ENCODE measurements at regions not wholly inside any gene's neighbourhood (a gene's known extent, or its start where the extent isn't known, plus 50 kb on each side); places are given as distances from the start of the nearest gene placed in this dataset.

DNA sequence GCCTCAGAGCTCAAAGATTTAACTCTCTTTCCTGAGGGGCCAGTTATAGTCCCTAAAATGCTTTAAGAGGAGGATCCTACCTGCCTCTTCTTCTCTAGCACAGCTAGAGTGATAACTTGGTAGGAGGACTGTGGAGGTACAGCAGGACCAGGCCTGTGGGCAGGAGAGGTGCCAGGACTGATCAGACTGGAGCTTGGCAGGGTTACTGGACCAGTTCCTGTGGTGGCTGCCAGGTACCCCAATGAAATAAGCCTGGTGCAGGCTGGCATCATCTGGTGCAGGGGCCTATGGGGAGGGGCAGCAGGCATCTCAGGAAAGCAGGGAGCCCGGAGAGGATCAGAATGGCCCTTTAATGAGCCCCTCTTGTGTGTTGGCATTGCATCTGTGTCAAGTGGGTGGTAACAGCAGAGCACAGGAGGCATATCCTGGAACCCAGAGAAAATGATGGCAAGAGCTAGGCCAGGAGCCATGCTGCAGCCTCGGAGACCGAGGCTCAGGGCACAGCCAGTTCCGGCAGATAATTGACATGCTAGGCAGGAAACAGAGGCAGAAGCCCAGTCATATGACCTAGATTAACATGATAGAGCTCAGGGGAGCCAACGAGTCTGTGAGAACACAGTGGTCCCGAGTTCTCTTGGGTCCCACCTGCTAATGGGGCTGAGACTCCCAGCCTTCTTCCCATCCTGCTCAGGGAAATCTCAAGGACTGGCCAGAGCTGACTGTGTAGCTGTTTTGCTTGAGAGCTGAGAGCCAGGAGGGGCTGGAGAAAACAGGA is 187.5 kb upstream of the ZBED5 start:
- Mint-ChIP-seq H3K4me1 (ENCODE audit: low read depth, unreplicated experiment) (peaks cover 1% of the 10 kb centered on the region), H3K4me3 (ENCODE audit: unreplicated experiment) (no peak overlapping the region), H3K36me3 (ENCODE audit: low read depth, unreplicated experiment) (no peaks in the 10 kb centered on the region), H3K9me3 (ENCODE audit: unreplicated experiment) (peaks cover 4% of the 10 kb centered on the region), H3K27me3 (ENCODE audit: low read depth, unreplicated experiment) (peaks cover 17% of the 10 kb centered on the region), H3K27ac (ENCODE audit: unreplicated experiment) (no peak overlapping the region)
- Histone ChIP-seq H3K79me2 (ENCODE audit: insufficient read depth, low read length) (no peaks in the 10 kb centered on the region), H3K9ac (ENCODE audit: low read length) (no peak overlapping the region), H2AFZ (ENCODE audit: low read depth, low read length) (no peak overlapping the region), H3K27ac (ENCODE audit: low read depth, low read length) (no peak overlapping the region), H4K20me1 (ENCODE audit: insufficient read depth, low read length) (no peaks in the 10 kb centered on the region), H3K4me3 (ENCODE audit: insufficient read depth, low read depth, low read length) (no peak overlapping the region), H3K27me3 (ENCODE audit: insufficient read depth, low read length) (no peaks in the 10 kb centered on the region), H3K4me2 (ENCODE audit: low read length) (no peak overlapping the region), H3K9me3 (ENCODE audit: insufficient read depth, low read depth, low read length) (no peaks in the 10 kb centered on the region), H3K36me3 (ENCODE audit: insufficient read depth, low read length) (no peaks in the 10 kb centered on the region), H3K4me1 (ENCODE audit: insufficient read depth, low read length) (no peaks in the 10 kb centered on the region)
- DNase-seq (ENCODE audit: low read depth) (no peak), FAIRE-seq (no peak)
- TF ChIP-seq, protein P1, sequence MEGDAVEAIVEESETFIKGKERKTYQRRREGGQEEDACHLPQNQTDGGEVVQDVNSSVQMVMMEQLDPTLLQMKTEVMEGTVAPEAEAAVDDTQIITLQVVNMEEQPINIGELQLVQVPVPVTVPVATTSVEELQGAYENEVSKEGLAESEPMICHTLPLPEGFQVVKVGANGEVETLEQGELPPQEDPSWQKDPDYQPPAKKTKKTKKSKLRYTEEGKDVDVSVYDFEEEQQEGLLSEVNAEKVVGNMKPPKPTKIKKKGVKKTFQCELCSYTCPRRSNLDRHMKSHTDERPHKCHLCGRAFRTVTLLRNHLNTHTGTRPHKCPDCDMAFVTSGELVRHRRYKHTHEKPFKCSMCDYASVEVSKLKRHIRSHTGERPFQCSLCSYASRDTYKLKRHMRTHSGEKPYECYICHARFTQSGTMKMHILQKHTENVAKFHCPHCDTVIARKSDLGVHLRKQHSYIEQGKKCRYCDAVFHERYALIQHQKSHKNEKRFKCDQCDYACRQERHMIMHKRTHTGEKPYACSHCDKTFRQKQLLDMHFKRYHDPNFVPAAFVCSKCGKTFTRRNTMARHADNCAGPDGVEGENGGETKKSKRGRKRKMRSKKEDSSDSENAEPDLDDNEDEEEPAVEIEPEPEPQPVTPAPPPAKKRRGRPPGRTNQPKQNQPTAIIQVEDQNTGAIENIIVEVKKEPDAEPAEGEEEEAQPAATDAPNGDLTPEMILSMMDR (IDR thresholded peaks at IDR 0.05; ENCODE audit: insufficient read depth, low read depth, low read length), result no peak
- no peak for TF ChIP-seq EZH2 (IDR thresholded peaks at IDR 0.05; ENCODE audit: insufficient read depth, low read length)

DNA sequence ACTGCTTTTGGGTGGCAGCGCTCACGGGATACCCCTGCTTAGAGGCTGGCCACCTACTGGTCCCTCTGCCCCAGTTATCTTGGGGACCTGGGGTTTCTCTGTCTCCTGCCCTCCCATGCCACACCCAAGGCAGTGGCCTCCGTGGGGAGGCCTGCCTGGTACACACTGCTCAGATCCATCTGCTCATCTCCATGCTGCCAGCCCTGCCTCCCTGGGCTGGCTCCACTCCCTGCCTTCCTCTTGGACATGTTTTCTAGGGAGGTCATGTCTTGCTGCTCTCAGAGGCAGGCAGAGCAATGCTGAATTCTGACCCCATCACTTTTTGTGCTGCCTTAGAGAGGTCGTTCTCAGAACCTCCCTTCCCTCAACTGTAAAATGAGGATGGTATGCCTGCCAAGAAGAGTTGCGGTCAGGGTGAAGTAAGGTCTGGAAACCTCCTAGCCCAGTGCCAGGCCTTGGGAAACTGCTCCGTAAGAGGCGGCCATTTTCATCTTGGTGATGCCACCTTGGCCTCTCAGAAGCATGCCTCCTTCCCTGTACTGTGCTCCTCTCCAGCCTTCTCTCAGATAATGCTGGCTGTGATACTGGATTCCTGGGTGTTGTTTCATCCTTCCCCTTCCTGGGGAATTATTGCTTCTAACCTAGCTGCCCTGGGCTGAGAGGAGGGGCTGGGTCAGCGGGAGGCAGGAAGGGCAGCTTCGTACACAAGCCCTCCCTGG is 186.4 kb upstream of the ZBED5 start:
- Histone ChIP-seq H3K4me3 (ENCODE audit: insufficient read depth, low read depth, low read length) (no peak overlapping the region), H3K9ac (ENCODE audit: low read length) (no peak overlapping the region), H2AFZ (ENCODE audit: low read depth, low read length) (no peak overlapping the region), H3K4me2 (ENCODE audit: low read length) (no peak overlapping the region), H3K4me1 (ENCODE audit: insufficient read depth, low read length) (no peaks in the 10 kb centered on the region), H3K79me2 (ENCODE audit: insufficient read depth, low read length) (no peaks in the 10 kb centered on the region), H3K36me3 (ENCODE audit: insufficient read depth, low read length) (no peaks in the 10 kb centered on the region), H4K20me1 (ENCODE audit: insufficient read depth, low read length) (no peaks in the 10 kb centered on the region), H3K27me3 (ENCODE audit: insufficient read depth, low read length) (no peaks in the 10 kb centered on the region), H3K9me3 (ENCODE audit: insufficient read depth, low read depth, low read length) (no peaks in the 10 kb centered on the region), H3K27ac (ENCODE audit: low read depth, low read length) (no peak overlapping the region)
- no peaks in the 10 kb centered on the region for H3K36me3 Mint-ChIP-seq (ENCODE audit: low read depth, unreplicated experiment)
- no peak overlapping the region for H3K27ac Mint-ChIP-seq (ENCODE audit: unreplicated experiment)
- peaks cover 4% of the 10 kb centered on the region for H3K9me3 Mint-ChIP-seq (ENCODE audit: unreplicated experiment)
- TF ChIP-seq EZH2 (IDR thresholded peaks at IDR 0.05; ENCODE audit: insufficient read depth, low read length), result no peak
- TF ChIP-seq, protein P1 (IDR thresholded peaks at IDR 0.05; ENCODE audit: insufficient read depth, low read depth, low read length), result no peak
- FAIRE-seq (no peak), DNase-seq (ENCODE audit: low read depth) (no peak)
- H3K4me3 Mint-ChIP-seq (ENCODE audit: unreplicated experiment), result no peak overlapping the region
- peaks cover 1% of the 10 kb centered on the region for H3K4me1 Mint-ChIP-seq (ENCODE audit: low read depth, unreplicated experiment)
- peaks cover 23% of the 10 kb centered on the region for H3K27me3 Mint-ChIP-seq (ENCODE audit: low read depth, unreplicated experiment)

DNA sequence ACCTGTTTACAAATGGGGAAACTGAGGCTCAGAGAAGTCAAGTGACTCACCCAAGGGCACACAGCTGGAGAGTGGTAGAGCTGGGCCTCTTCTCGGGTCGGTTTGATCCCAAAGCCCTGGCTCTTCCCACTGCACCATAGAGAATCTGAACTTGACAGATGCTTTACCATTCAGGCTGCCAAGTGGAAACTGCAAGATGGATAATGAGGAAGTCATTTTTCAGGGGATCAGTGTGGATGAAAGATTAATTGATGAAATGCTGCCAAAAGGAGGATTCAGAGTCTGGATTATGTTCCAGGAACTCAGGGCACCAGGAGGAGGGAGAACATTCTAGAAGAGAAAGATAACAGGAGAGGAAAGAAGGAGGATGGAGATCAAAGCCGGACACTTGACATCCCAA is 185.9 kb upstream of the ZBED5 start:
- TF ChIP-seq, protein P1 (IDR thresholded peaks at IDR 0.05; ENCODE audit: insufficient read depth, low read depth, low read length), result no peak
- TF ChIP-seq EZH2 (IDR thresholded peaks at IDR 0.05; ENCODE audit: insufficient read depth, low read length), result no peak
- Histone ChIP-seq H4K20me1 (ENCODE audit: insufficient read depth, low read length) (no peaks in the 10 kb centered on the region), H3K4me3 (ENCODE audit: insufficient read depth, low read depth, low read length) (no peak overlapping the region), H3K4me2 (ENCODE audit: low read length) (no peak overlapping the region), H3K27ac (ENCODE audit: low read depth, low read length) (no peak overlapping the region), H2AFZ (ENCODE audit: low read depth, low read length) (no peak overlapping the region), H3K27me3 (ENCODE audit: insufficient read depth, low read length) (no peaks in the 10 kb centered on the region), H3K9me3 (ENCODE audit: insufficient read depth, low read depth, low read length) (no peaks in the 10 kb centered on the region), H3K4me1 (ENCODE audit: insufficient read depth, low read length) (no peaks in the 10 kb centered on the region), H3K9ac (ENCODE audit: low read length) (no peak overlapping the region), H3K36me3 (ENCODE audit: insufficient read depth, low read length) (no peaks in the 10 kb centered on the region), H3K79me2 (ENCODE audit: insufficient read depth, low read length) (no peaks in the 10 kb centered on the region)
- DNase-seq (ENCODE audit: low read depth), result no peak
- no peak overlapping the region for H3K4me3 Mint-ChIP-seq (ENCODE audit: unreplicated experiment)
- no peaks in the 10 kb centered on the region for H3K36me3 Mint-ChIP-seq (ENCODE audit: low read depth, unreplicated experiment)
- no peak for FAIRE-seq
- peaks cover 1% of the 10 kb centered on the region for H3K4me1 Mint-ChIP-seq (ENCODE audit: low read depth, unreplicated experiment)
- no peak overlapping the region for H3K27ac Mint-ChIP-seq (ENCODE audit: unreplicated experiment)
- H3K9me3 Mint-ChIP-seq (ENCODE audit: unreplicated experiment), result peaks cover 4% of the 10 kb centered on the region
- H3K27me3 Mint-ChIP-seq (ENCODE audit: low read depth, unreplicated experiment), result peaks cover 27% of the 10 kb centered on the region
